IMR-90 (cell line): ENCODE measurements at regions not wholly inside any gene's neighbourhood (a gene's known extent, or its start where the extent isn't known, plus 50 kb on each side); places are given as distances from the start of the nearest gene placed in this dataset.

ENCODE experiments used
- ATAC-seq: fragments of 200-7000 bp; cut with Tn5 transposase; 2 replicates; pipeline ENCODE4 v1.9.1; 2020; ENCODE audit warnings: low read depth, mild to moderate bottlenecking, moderate library complexity
- BruUV-seq: library from RNA; stranded (reverse); fragments of 400-500 nt; replicated peaks from 2 replicates; lab custom pipeline; 2021; lab: Mats Ljungman, UMichigan
- CTCF ChIA-PET: fragments of 300-600 bp; formaldehyde crosslinking; extraction: SDS; loops from one replicate; lab custom pipeline; 2021; ENCODE audit warnings: antibody characterized with exemption; lab: Yijun Ruan, JAX
- POLR2A ChIA-PET: fragments of 300-600 bp; sonication (Branson Sonifier 250); formaldehyde crosslinking; loops from one replicate; lab custom pipeline; 2022; ENCODE audit warnings: antibody characterized with exemption; ENCODE audit not compliant: unreplicated experiment; lab: Charles Lee
- DNase-seq: peaks from one replicate; pipeline ENCODE4 v3.0.0; 2013
- H2AFZ ChIP-seq: replicated peaks from 2 replicates; pipeline ENCODE3; 2013; ENCODE audit warnings: low read length, mild to moderate bottlenecking; ENCODE audit not compliant: poor library complexity
- H2AK5ac ChIP-seq: 2 replicates; pipeline ENCODE4 v1.6.1; 2013; ENCODE audit warnings: low read depth, low read length, inconsistent platforms
- H2AK9ac ChIP-seq: replicated peaks from 2 replicates; pipeline ENCODE3; 2013; ENCODE audit warnings: mild to moderate bottlenecking, low read depth, low read length, moderate library complexity; ENCODE audit not compliant: poor library complexity
- H2BK120ac ChIP-seq: 2 replicates; pipeline ENCODE4 v1.6.1; 2013; ENCODE audit warnings: low read depth, low read length, inconsistent platforms
- H2BK15ac ChIP-seq: 3 replicates; pipeline ENCODE4 v1.6.1; 2013; ENCODE audit warnings: low read depth, low read length, inconsistent platforms
- H2BK20ac ChIP-seq: 2 replicates; pipeline ENCODE4 v1.6.1; 2013; ENCODE audit warnings: low read depth, mild to moderate bottlenecking, inconsistent platforms, low read length, moderate library complexity
- H2BK5ac ChIP-seq: 2 replicates; pipeline ENCODE4 v1.6.1; 2013; ENCODE audit warnings: mild to moderate bottlenecking, low read depth, low read length, inconsistent platforms; ENCODE audit not compliant: poor library complexity, severe bottlenecking
- H3K14ac ChIP-seq: replicated peaks from 2 replicates; pipeline ENCODE4 v1.6.1; 2013; ENCODE audit warnings: low read depth, low read length, inconsistent platforms
- H3K18ac ChIP-seq: 2 replicates; pipeline ENCODE4 v1.6.1; 2013; ENCODE audit warnings: low read depth, low read length, control low read depth
- H3K23ac ChIP-seq: 2 replicates; pipeline ENCODE4 v1.6.1; 2013; ENCODE audit warnings: low read depth, low read length, inconsistent platforms
- H3K27ac ChIP-seq: 2 replicates; pipeline ENCODE4 v1.5.1; 2013; ENCODE audit warnings: mild to moderate bottlenecking, control low read depth, low read length; ENCODE audit not compliant: insufficient read depth
- H3K27me3 ChIP-seq: 2 replicates; pipeline ENCODE4 v1.6.1; 2013; ENCODE audit warnings: low read length; ENCODE audit not compliant: control insufficient read depth, insufficient read depth
- H3K36me3 ChIP-seq: 2 replicates; pipeline ENCODE4 v1.6.1; 2013; ENCODE audit warnings: low read length, mixed read lengths; ENCODE audit not compliant: control insufficient read depth, insufficient read depth
- H3K4ac ChIP-seq: 2 replicates; pipeline ENCODE4 v1.6.1; 2013; ENCODE audit warnings: low read depth, low read length, inconsistent platforms
- H3K4me1 ChIP-seq: 2 replicates; pipeline ENCODE4 v1.6.1; 2013; ENCODE audit warnings: low read length, mixed read lengths; ENCODE audit not compliant: control insufficient read depth, insufficient read depth
- H3K4me2 ChIP-seq: 2 replicates; pipeline ENCODE4 v1.6.1; 2013; ENCODE audit warnings: low read depth, mild to moderate bottlenecking, control low read depth, low read length, moderate library complexity
- H3K4me3 ChIP-seq: 2 replicates; pipeline ENCODE4 v1.5.1; 2013; ENCODE audit warnings: low read depth, mild to moderate bottlenecking, control low read depth, low read length, moderate library complexity; ENCODE audit not compliant: insufficient read depth
- H3K56ac ChIP-seq: 2 replicates; pipeline ENCODE4 v1.6.1; 2013; ENCODE audit warnings: low read length, inconsistent platforms; ENCODE audit not compliant: insufficient read depth; ENCODE audit errors: extremely low read depth
- H3K79me1 ChIP-seq, 2 experiments: 2 replicates each; pipeline ENCODE4 v1.6.1; 2013; ENCODE audit warnings: low read length in 2 of 2, inconsistent platforms in 1 of 2, low read depth in 1 of 2
- H3K9ac ChIP-seq: 2 replicates; pipeline ENCODE4 v1.6.1; 2013; ENCODE audit warnings: low read depth, low read length, control low read depth
- H3K9me1 ChIP-seq: 2 replicates; pipeline ENCODE4 v1.6.1; 2013; ENCODE audit warnings: low read length, inconsistent platforms; ENCODE audit not compliant: insufficient read depth
- H3K9me3 ChIP-seq: 2 replicates; pipeline ENCODE4 v1.6.1; 2013; ENCODE audit warnings: low read length; ENCODE audit not compliant: control insufficient read depth, insufficient read depth
- H4K20me1 ChIP-seq: 2 replicates; pipeline ENCODE4 v1.6.1; 2013; ENCODE audit warnings: low read length, inconsistent platforms; ENCODE audit not compliant: insufficient read depth
- H4K5ac ChIP-seq: 2 replicates; pipeline ENCODE4 v1.6.1; 2013; ENCODE audit warnings: mild to moderate bottlenecking, low read depth, low read length, control low read depth
- H4K8ac ChIP-seq, 2 experiments: 2 replicates each; pipeline ENCODE4 v1.6.1; 2013; ENCODE audit warnings: low read depth in 2 of 2, low read length in 2 of 2, control low read depth in 1 of 2, inconsistent platforms in 1 of 2
- H4K91ac ChIP-seq: 2 replicates; pipeline ENCODE4 v1.6.1; 2013; ENCODE audit warnings: low read depth, low read length, inconsistent platforms; ENCODE audit not compliant: insufficient read depth
- CEBPB ChIP-seq: IDR thresholded peaks from 2 replicates; pipeline ENCODE4 v1.6.1; 2012; ENCODE audit warnings: low read depth, low read length, improper control_type of control experiment
- CHD1 ChIP-seq: IDR thresholded peaks from 2 replicates; pipeline ENCODE4 v1.6.1; 2012; ENCODE audit warnings: low read depth, low read length, improper control_type of control experiment
- MAZ ChIP-seq: IDR thresholded peaks from 2 replicates; pipeline ENCODE4 v1.6.1; 2012; ENCODE audit warnings: low read depth, mild to moderate bottlenecking, low read length, improper control_type of control experiment, moderate library complexity, borderline replicate concordance
- MXI1 ChIP-seq: IDR thresholded peaks from 2 replicates; pipeline ENCODE4 v1.6.1; 2012; ENCODE audit warnings: low read depth, mild to moderate bottlenecking, low read length, moderate library complexity, borderline replicate concordance
- NFE2L2 ChIP-seq: fragments of 150-350 bp; IDR thresholded peaks from 2 replicates; pipeline ENCODE4 v1.6.1; 2016; ENCODE audit warnings: low read depth, mild to moderate bottlenecking, low read length
- POLR2A ChIP-seq: IDR thresholded peaks from 2 replicates; pipeline ENCODE4 v1.6.1; 2012; ENCODE audit warnings: mild to moderate bottlenecking, low read depth, low read length
- RAD21 ChIP-seq: IDR thresholded peaks from 2 replicates; pipeline ENCODE4 v1.6.1; 2012; ENCODE audit warnings: low read length, improper control_type of control experiment
- RCOR1 ChIP-seq: IDR thresholded peaks from 2 replicates; pipeline ENCODE4 v1.6.1; 2012; ENCODE audit warnings: mild to moderate bottlenecking, low read length, improper control_type of control experiment; ENCODE audit not compliant: insufficient replicate concordance
- SMC3 ChIP-seq: fragments of 150-350 bp; IDR thresholded peaks from 2 replicates; pipeline ENCODE4 v1.6.1; 2016; ENCODE audit warnings: low read depth, mild to moderate bottlenecking, antibody characterized with exemption, low read length, moderate library complexity
- USF2 ChIP-seq: fragments of 150-350 bp; IDR thresholded peaks from 2 replicates; pipeline ENCODE4 v1.6.1; 2017; ENCODE audit warnings: mild to moderate bottlenecking, antibody characterized with exemption, low read length, low read depth
- WGBS, 2 experiments: methylation state at CpG; one replicate each; pipeline versions ENCODE4 v1.1.5 to v1.1.7; 2013; ENCODE audit warnings: missing lambda C conversion rate in 2 of 2; ENCODE audit not compliant: insufficient read length in 1 of 2; ENCODE audit errors: extremely low coverage in 2 of 2; 5-methylcytosine and 5-hydroxymethylcytosine counted together
- dilution Hi-C: fragments of 300-500 bp; cut with HindIII; formaldehyde crosslinking; loops from one replicate; pipeline ENCODE4 v1.14.3; 2018; ENCODE audit warnings: low sequenced_read_pairs; ENCODE audit not compliant: unreplicated experiment
- in situ Hi-C: fragments of 300-500 bp; cut with MboI; formaldehyde crosslinking; loops from 3 replicates; pipeline ENCODE4 v1.14.3; 2019; ENCODE audit warnings: low sequenced_read_pairs, inconsistent platforms, mixed read lengths
- intact Hi-C: fragments of 100-400 bp; cut with micrococcal nuclease; formaldehyde crosslinking; loops from 2 replicates; pipeline ENCODE4 v1.10.0; 2022

- Histone ChIP-seq H3K9ac (no peak overlapping the region), H3K79me1 (no peaks in the 10 kb centered on the region), H4K20me1 (no peaks in the 10 kb centered on the region), H3K9me1 (no peaks in the 10 kb centered on the region), H3K27ac (no peak overlapping the region), H3K9me3 (no peaks in the 10 kb centered on the region), H4K91ac (no peak overlapping the region), H3K4me1 (no peaks in the 10 kb centered on the region), H3K27me3 (no peaks in the 10 kb centered on the region), H2BK15ac (no peak overlapping the region), H3K23ac (no peak overlapping the region), H2BK5ac (no peak overlapping the region), H3K36me3 (no peaks in the 10 kb centered on the region), H3K4me3 (no peak overlapping the region), H4K5ac (no peak overlapping the region), H3K14ac (no peak overlapping the region), H2BK120ac (no peak overlapping the region), H3K4me2 (no peak overlapping the region), H3K18ac (no peak overlapping the region), H3K56ac (no peak overlapping the region), H4K8ac (no peak overlapping the region), H2AK5ac (no peak overlapping the region), H2BK20ac (no peak overlapping the region), H3K4ac (no peak overlapping the region), H2AK9ac (no peak overlapping the region), H2AFZ (no peak overlapping the region)
- WGBS, 2 experiments, result no CpG with 5 or more reads among the region's 1 CpG
- POLR2A ChIA-PET, result no interaction called here
- no peak for ATAC-seq
- BruUV-seq, result no TSS peak
- DNase-seq, result no peak
- no peak for TF ChIP-seq POLR2A
- TF ChIP-seq SMC3, result no peak
- no peak for TF ChIP-seq USF2
- no peak for TF ChIP-seq RCOR1
- no peak for TF ChIP-seq MXI1
- TF ChIP-seq CEBPB, result no peak
- TF ChIP-seq NFE2L2, result no peak
- TF ChIP-seq MAZ, result no peak
- TF ChIP-seq CHD1, result no peak
- no peak for TF ChIP-seq RAD21
- CTCF ChIA-PET, result no interaction called here
- intact Hi-C loops, result no loop called here
- in situ Hi-C loops, result no loop called here
- dilution Hi-C loops, result no loop called here
Observed at GRCh38 chr4:163590103-163590502, 95.6 kb downstream of the TMA16 start.
